GM21786 (cell line): ENCODE measurements at regions not wholly inside any gene's neighbourhood (a gene's known extent, or its start where the extent isn't known, plus 50 kb on each side); places are given as distances from the start of the nearest gene placed in this dataset.
A peak's percentile ranks its signal among the peaks of the same experiment; 100 is the strongest.
"Not testable (repeated sequence)": the region's sequence is repeated elsewhere in the genome, so short reads cannot be mapped to it uniquely, and the experiment has no call there.

Source experiments
- ATAC-seq: cut with Tn5 transposase; IDR thresholded peaks from one replicate; pipeline ENCODE4 v1.9.1; 2021; ENCODE audit not compliant: unreplicated experiment

- no peak for ATAC-seq
Observed at GRCh38 chr6:132202574-132202973, 198.7 kb downstream of the MOXD1 start.

GRCh38 chr6:132199343-132199742 lies 201.9 kb downstream of the MOXD1 start:
- ATAC-seq: no peak

GRCh38 chr6:132198896-132199295 lies 202.4 kb downstream of the MOXD1 start:
- ATAC-seq: no peak

GRCh38 chr6:132198040-132198439 lies 203.2 kb downstream of the MOXD1 start:
- no peak for ATAC-seq

GRCh38 chr6:132194529-132194928 lies 206.7 kb downstream of the MOXD1 start:
- ATAC-seq: no peak

- ATAC-seq: no peak
Observed at GRCh38 chr6:132192631-132193030, 208.6 kb downstream of the MOXD1 start.

- no peak for ATAC-seq
Observed at GRCh38 chr6:132190815-132191175, 210.5 kb downstream of the MOXD1 start.

GRCh38 chr6:132190097-132190814 lies 211.0 kb downstream of the MOXD1 start:
- ATAC-seq: peak; percentile 57

GRCh38 chr6:132188556-132189264 lies 212.6 kb downstream of the MOXD1 start:
- ATAC-seq: no peak

- no peak for ATAC-seq
Observed at GRCh38 chr6:132187816-132188215, 213.5 kb downstream of the MOXD1 start.

- not testable (repeated sequence) for ATAC-seq
Observed at GRCh38 chr6:132184966-132185365, 216.3 kb downstream of the MOXD1 start.

GRCh38 chr6:132179955-132180354 lies 221.3 kb downstream of the MOXD1 start:
- ATAC-seq: no peak

GRCh38 chr6:132174919-132175318 lies 223.7 kb upstream of the CCN2 start:
- ATAC-seq: no peak

- no peak for ATAC-seq
Observed at GRCh38 chr6:132168961-132169360, 217.8 kb upstream of the CCN2 start.

- ATAC-seq: no peak
Observed at GRCh38 chr6:132167929-132168892, 217.0 kb upstream of the CCN2 start.

- ATAC-seq: no peak
Observed at GRCh38 chr6:132166526-132167051, 215.4 kb upstream of the CCN2 start.

- ATAC-seq: no peak
Observed at GRCh38 chr6:132165677-132166076, 214.5 kb upstream of the CCN2 start.

- ATAC-seq: no peak
Observed at GRCh38 chr6:132161283-132161682, 210.1 kb upstream of the CCN2 start.

- no peak for ATAC-seq
Observed at GRCh38 chr6:132153221-132153898, 202.2 kb upstream of the CCN2 start.

- ATAC-seq: no peak
Observed at GRCh38 chr6:132147530-132148011, 196.4 kb upstream of the CCN2 start.

GRCh38 chr6:132144456-132144855 lies 193.3 kb upstream of the CCN2 start:
- no peak for ATAC-seq
